GM21825 (cell line): ENCODE measurements at regions not wholly inside any gene's neighbourhood (a gene's known extent, or its start where the extent isn't known, plus 50 kb on each side); places are given as distances from the start of the nearest gene placed in this dataset.
"Not testable (repeated sequence)": the region's sequence is repeated elsewhere in the genome, so short reads cannot be mapped to it uniquely, and the experiment has no call there.

Source experiments
- ATAC-seq: cut with Tn5 transposase; IDR thresholded peaks from one replicate; pipeline ENCODE4 v1.9.1; 2021; ENCODE audit warnings: mild to moderate bottlenecking, moderate library complexity; ENCODE audit not compliant: unreplicated experiment

DNA sequence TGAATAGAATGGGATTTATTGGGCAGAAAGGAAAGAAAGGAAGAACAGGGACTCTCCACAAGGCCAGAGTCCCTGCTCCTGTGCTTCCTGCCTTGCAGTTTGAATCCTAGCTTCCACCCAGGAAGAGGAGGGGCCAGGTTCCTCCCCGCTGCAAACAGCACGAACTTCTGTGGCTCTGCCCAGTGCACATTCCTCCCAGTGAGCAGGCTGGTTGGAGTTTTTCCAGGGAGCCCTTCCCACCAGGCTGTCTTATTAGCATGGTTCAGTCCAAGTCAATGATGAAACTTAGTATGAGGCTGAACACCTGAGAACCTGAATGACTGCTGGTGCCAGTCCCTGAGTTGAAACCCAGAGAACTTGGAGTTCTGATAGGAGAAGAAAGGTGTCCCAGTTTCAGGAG lies 247.2 kb downstream of the DUSP10 start:
- no peak for ATAC-seq

GRCh38 chr1:221497046-221497445 lies 244.8 kb downstream of the DUSP10 start:
- ATAC-seq, result no peak

DNA sequence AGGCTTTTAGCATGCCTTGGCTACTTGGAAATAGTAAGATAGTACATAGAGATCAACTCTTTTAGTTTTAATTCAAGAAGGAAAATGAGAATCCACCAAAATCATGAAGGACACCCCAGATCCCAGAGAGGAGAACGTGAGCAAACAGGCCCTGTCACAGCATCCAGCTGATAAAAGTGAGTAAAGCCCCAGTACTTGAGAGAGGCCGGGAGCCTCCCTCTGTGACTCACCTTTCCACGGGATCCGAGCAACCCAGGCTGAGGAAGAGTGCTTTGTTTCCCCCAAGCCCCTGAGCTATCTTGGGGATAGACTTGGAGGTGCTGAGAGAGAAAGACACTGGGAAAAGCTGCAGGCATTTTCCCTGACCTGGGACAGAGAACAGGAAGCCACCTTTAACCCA lies 238.6 kb downstream of the DUSP10 start:
- no peak for ATAC-seq

DNA sequence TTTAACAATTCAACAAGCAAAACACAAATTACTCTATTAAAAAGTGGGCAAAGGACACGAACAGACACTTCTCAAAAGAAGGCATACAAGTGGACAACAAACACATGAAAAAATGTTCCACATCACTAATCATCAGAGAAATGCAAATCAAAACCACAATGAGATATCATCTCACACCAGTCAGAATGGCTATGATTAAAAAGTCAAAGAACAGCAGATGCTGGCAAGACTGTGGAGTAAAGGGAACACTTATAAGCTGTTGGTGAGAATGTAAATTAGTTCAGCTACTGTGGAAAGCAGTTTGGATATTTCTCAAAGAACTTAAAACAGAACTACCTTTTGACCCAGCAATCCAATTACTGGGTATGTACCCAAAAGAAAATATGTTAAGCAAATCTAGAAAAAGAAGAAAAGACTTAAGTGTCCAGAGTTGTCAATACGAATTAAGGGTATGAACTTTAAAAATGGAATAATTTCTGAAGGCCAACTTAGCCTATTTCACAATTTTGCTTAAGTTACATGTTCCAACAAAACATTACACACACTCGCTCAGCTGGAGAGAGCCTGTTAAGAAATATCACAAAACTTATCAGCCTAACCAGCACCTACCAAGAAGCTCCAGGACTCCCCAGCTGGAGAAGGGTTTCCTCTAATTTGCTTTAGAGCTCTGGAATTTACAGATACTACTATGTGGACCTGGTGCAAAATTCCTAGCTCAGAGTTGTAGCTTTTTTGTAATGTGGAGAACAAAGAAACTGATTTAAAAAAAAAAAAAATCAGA lies 232.1 kb downstream of the DUSP10 start:
- no peak for ATAC-seq

- ATAC-seq, result no peak
These were observed 230.9 kb downstream of the DUSP10 start for GRCh38 chr1:221510793-221511503.

- no peak for ATAC-seq
These were observed 230.1 kb downstream of the DUSP10 start for GRCh38 chr1:221511797-221512196.

- no peak for ATAC-seq
These were observed 227.1 kb downstream of the DUSP10 start for GRCh38 chr1:221514806-221515205.

DNA sequence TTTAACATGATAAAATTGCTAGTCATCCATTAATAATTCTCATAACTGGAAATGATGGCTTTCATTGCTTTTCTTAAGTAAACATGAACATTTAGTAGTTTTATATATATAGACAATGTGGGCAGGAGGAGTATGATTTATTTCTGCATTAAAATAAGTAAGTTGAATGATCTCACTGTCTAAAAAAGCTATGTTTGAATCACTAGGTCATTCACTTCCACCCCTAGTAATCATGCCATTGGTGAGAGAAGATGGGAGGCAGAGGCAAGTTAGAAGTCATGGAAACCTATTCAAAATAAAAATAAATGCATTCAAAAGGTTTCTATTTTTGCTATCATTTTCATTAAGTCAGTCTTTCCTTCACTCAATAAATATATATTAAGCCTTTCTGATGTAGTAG lies 226.4 kb downstream of the DUSP10 start:
- no peak for ATAC-seq

DNA sequence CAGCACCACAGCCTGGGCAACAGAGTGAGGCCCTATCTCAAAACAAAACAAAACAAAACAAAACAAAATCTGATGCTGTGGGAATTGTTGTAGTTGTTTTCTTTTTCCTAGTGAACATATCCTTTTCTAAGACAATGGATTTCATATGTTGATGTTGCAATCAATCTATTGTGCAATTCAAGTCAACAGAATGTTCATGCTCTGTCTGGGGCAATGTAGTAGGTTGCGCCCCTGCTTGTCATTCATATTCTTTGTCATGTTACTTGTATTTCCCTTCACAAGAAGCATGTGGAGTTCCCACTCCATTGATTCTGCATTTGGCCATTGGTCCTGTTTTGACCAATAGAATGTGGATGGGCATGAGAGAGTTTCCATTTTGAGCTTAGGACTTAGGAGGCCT lies 223.9 kb downstream of the DUSP10 start:
- ATAC-seq, result no peak

- ATAC-seq, result no peak
These were observed 221.6 kb downstream of the DUSP10 start for GRCh38 chr1:221520250-221520649.

- no peak for ATAC-seq
These were observed 220.2 kb downstream of the DUSP10 start for GRCh38 chr1:221521686-221522085.

- ATAC-seq, result no peak
These were observed 219.4 kb downstream of the DUSP10 start for GRCh38 chr1:221522529-221522940.

DNA sequence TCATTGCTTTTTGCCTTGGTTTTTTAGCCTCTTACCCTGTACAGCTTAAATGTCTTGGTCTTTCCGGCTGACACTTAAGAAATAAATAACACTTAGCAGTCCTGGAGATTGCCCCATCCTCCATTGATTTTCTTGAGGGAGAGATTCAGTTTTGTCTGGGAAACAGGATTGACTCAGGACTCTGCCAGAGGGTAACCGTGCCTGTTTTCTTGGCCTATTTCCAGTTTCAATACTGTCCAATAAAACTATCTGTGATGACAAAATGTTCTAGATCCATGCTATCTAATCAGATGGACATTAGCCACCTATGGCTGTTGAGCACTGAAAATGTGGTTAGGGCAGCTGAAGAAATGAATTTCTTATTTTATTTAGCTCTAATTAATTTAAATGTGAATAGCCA lies 216.1 kb downstream of the DUSP10 start:
- ATAC-seq, result no peak

- ATAC-seq, result no peak
These were observed 214.6 kb downstream of the DUSP10 start for GRCh38 chr1:221527302-221527701.

GRCh38 chr1:221527886-221528624 lies 213.8 kb downstream of the DUSP10 start:
- ATAC-seq, result no peak

- ATAC-seq, result not testable (repeated sequence)
These were observed 211.7 kb downstream of the DUSP10 start for GRCh38 chr1:221530159-221530558.

GRCh38 chr1:221530791-221531190 lies 211.1 kb downstream of the DUSP10 start:
- ATAC-seq, result no peak

DNA sequence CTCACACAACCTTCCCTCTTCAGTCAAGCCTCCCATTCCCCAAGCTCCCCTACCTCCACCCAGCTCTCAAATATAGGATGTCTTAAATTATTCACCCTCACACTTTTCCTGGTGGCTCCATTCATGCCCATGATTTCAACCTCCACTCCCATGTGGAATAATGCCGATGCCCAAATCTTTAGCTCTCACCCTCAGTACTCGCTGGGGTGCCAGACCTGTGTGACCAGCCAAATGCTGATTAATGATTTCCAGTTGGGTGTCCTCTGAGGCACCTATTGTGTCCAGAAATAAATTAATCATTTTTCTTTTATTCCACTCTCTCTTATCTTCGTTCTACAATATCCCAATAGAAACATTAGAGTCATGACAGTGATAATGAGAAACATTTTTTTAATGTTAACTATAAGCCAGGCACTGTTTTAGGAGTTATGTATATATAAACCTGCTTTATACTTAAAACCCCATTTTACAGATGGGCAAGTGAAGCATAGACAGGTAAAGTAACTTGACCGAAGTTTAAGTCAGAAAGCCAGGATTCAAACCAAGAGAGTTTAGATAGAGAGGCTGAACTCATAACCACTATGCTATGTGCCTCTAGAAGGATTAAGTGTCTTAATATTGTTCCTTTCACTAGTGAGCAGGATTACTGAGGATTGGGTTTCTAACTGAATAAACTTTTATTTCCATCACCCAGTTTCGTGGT lies 209.7 kb downstream of the DUSP10 start:
- ATAC-seq, result no peak

GRCh38 chr1:221541296-221541695 lies 200.6 kb downstream of the DUSP10 start:
- ATAC-seq, result no peak

DNA sequence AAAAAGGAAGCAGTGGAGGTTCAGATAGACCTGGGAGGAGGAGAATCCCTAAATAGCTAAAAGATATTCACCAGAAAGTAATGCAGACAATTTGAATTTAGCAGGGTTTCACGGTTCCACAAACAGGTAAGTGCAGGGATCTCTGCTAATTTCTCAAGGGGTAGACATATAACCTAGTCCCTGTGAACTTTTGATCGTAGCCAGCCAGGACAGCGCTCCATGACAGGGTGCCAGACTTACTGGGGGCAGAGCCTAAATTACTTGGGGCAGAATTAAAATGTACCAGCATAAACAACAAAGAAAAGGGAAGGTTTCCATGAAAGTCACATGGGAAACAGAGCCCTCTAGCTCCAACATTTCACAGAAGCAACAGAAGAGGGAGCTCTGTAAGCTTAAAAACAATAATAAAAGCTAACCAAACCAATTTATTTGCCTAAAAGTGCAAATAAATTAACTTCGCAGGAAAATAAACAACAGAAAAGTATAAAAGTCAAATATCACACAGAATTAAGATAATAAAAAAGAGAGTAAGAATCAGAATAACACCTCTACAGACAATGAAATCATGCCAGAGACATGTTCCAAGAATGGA lies 198.3 kb downstream of the DUSP10 start:
- no peak for ATAC-seq

DNA sequence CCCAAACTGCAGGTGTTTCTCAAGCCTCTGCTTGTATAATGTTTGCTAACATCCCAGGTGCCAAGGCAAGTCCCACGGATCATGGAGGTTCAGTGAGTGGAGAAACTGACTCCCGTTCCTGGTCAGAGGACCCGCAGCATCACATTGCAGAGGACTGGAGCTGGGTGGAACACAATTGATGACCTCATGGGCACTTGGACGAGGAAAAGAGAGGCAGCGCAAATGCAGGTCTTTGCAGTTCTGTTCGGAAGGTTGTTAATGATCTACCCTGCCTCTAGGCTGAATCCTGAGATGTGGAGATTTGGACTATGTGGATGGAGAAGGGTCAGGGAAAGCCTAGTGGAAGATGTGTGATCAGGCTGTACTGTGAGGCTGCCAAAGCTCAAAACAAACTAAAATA lies 192.9 kb downstream of the DUSP10 start:
- ATAC-seq, result no peak
